T-cell (primary cell): ENCODE measurements at regions not wholly inside any gene's neighbourhood (a gene's known extent, or its start where the extent isn't known, plus 50 kb on each side); places are given as distances from the start of the nearest gene placed in this dataset.

ENCODE experiments used
- ATAC-seq, 4 experiments: fragments of 200-7000 bp in 3 of 4; fragments of 150-1000 bp in 1 of 4; cut with Tn5 transposase; replicated peaks in 1 of 4; 1 replicate in 3 of 4; 2 replicates in 1 of 4; pipeline ENCODE4 v1.10.0; 2021; ENCODE audit warnings: moderate library complexity in 3 of 4, mild to moderate bottlenecking in 2 of 4, moderate number of reproducible peaks in 1 of 4
- CTCF ChIA-PET, 2 donors: fragments of 300-600 bp; sonication (Branson Sonifier 250); formaldehyde crosslinking; loops; one replicate each; lab custom pipeline; 2022; ENCODE audit warnings: antibody characterized with exemption in 2 of 2; lab: Charles Lee
- POLR2A ChIA-PET, 2 donors: fragments of 300-600 bp; sonication (Branson Sonifier 250); formaldehyde crosslinking; loops; one replicate each; lab custom pipeline; 2022; ENCODE audit warnings: antibody characterized with exemption in 2 of 2; lab: Charles Lee
- DNase-seq, 35 experiments: peaks; one replicate each; pipeline versions ENCODE4 v3.0.0 to v3.0.0-alpha.2; 2013 to 2023
- H3K27ac ChIP-seq: one replicate; pipeline ENCODE4 v1.5.1; 2013; ENCODE audit warnings: low read length
- H3K27me3 ChIP-seq, 2 experiments: replicated peaks in 1 of 2; 1 replicate in 1 of 2; 2 replicates in 1 of 2; pipeline versions ENCODE4 v1.6.1 to v1.7.0; 2013; ENCODE audit warnings: low read length in 1 of 2, mixed read lengths in 1 of 2; ENCODE audit not compliant: control insufficient read depth in 2 of 2, insufficient read depth in 2 of 2; ENCODE audit errors: extremely low read depth in 1 of 2
- H3K36me3 ChIP-seq, 2 donors: 1 replicate in 1 of 2; 2 replicates in 1 of 2; pipeline versions ENCODE4 v1.6.1 to v1.7.0; 2013; ENCODE audit warnings: low read length in 1 of 2; ENCODE audit not compliant: control insufficient read depth in 2 of 2, insufficient read depth in 1 of 2; ENCODE audit errors: extremely low read depth in 1 of 2
- H3K4me1 ChIP-seq, 2 experiments: 1 replicate in 1 of 2; 2 replicates in 1 of 2; pipeline versions ENCODE4 v1.6.1 to v1.7.0; 2013; ENCODE audit warnings: low read length in 2 of 2, mixed read lengths in 1 of 2; ENCODE audit not compliant: insufficient read depth in 2 of 2, control insufficient read depth in 1 of 2; ENCODE audit errors: extremely low read depth in 1 of 2
- H3K4me3 ChIP-seq, 2 donors: 1 replicate in 1 of 2; 2 replicates in 1 of 2; pipeline versions ENCODE4 v1.5.1 to v1.7.0; 2013; ENCODE audit warnings: mild to moderate bottlenecking in 2 of 2, low read length in 1 of 2, moderate library complexity in 1 of 2; ENCODE audit not compliant: control insufficient read depth in 1 of 2; ENCODE audit errors: extremely low read depth in 1 of 2
- H3K9me3 ChIP-seq: 2 replicates; pipeline ENCODE4 v1.7.0; 2013
- H3K27ac Mint-ChIP-seq, 2 donors: one replicate each; pipeline ENCODE4 v1.8.0; 2020 to 2021; ENCODE audit warnings: mild to moderate bottlenecking in 2 of 2, mixed read lengths in 2 of 2
- H3K27me3 Mint-ChIP-seq, 2 donors: one replicate each; pipeline ENCODE4 v1.8.0; 2021 to 2022; ENCODE audit warnings: mixed read lengths in 2 of 2
- H3K36me3 Mint-ChIP-seq: one replicate; pipeline ENCODE4 v1.8.0; 2021; ENCODE audit warnings: mixed read lengths
- H3K4me1 Mint-ChIP-seq, 3 donors: one replicate each; pipeline ENCODE4 v1.8.0; 2020 to 2022; ENCODE audit warnings: mixed read lengths in 3 of 3, mild to moderate bottlenecking in 1 of 3
- H3K4me3 Mint-ChIP-seq, 3 donors: one replicate each; pipeline ENCODE4 v1.8.0; 2020 to 2022; ENCODE audit warnings: mild to moderate bottlenecking in 3 of 3, mixed read lengths in 3 of 3, moderate library complexity in 3 of 3
- H3K9me3 Mint-ChIP-seq, 3 donors: one replicate each; pipeline ENCODE4 v1.8.0; 2020 to 2022; ENCODE audit warnings: mixed read lengths in 3 of 3
- WGBS: methylation state at CpG from one replicate; pipeline ENCODE4 v1.1.5; 2013; ENCODE audit warnings: missing lambda C conversion rate; ENCODE audit not compliant: insufficient coverage; 5-methylcytosine and 5-hydroxymethylcytosine counted together

GRCh38 chr1:184296466-184297243 lies 90.2 kb upstream of the C1orf21 start:
- ChIA-PET CTCF (no interaction called here), POLR2A (no interaction called here)
- peaks cover 4 to 9% of the 10 kb centered on the region in 2 donors for H3K27me3 Mint-ChIP-seq
- H3K27ac Mint-ChIP-seq, result no peak overlapping the region
- no peaks in the 10 kb centered on the region for H3K36me3 ChIP-seq
- no peak overlapping the region for H3K4me3 ChIP-seq
- peaks cover 0 to 5% (median 0%) of the 10 kb centered on the region in 3 donors for H3K9me3 Mint-ChIP-seq
- WGBS, result 6% methylated on average over 3 of the region's 10 CpGs
- H3K4me1 ChIP-seq, result no peaks in the 10 kb centered on the region
- ATAC-seq (no peak), DNase-seq (no peak)
- no peak overlapping the region for H3K4me3 Mint-ChIP-seq
- H3K27ac ChIP-seq, result no peak overlapping the region
- H3K9me3 ChIP-seq, result no peaks in the 10 kb centered on the region
- no peaks in the 10 kb centered on the region for H3K36me3 Mint-ChIP-seq
- H3K4me1 Mint-ChIP-seq, result no peaks in the 10 kb centered on the region
- peaks cover 0 to 4% of the 10 kb centered on the region in 2 experiments for H3K27me3 ChIP-seq

GRCh38 chr1:184297244-184297750 lies 89.5 kb upstream of the C1orf21 start:
- H3K4me1 ChIP-seq, result no peaks in the 10 kb centered on the region
- H3K36me3 Mint-ChIP-seq, result no peaks in the 10 kb centered on the region

GRCh38 chr1:184298440-184299405 lies 88.1 kb upstream of the C1orf21 start:
- Mint-ChIP-seq H3K4me1 (peaks cover 5 to 6% (median 6%) of the 10 kb centered on the region in 3 donors), H3K4me3 (no peak overlapping the region), H3K36me3 (no peaks in the 10 kb centered on the region), H3K27ac (no peak overlapping the region), H3K9me3 (peaks cover 0 to 2% (median 1%) of the 10 kb centered on the region in 3 donors), H3K27me3 (peaks cover 0 to 6% of the 10 kb centered on the region in 2 donors)
- Histone ChIP-seq H3K9me3 (no peaks in the 10 kb centered on the region), H3K36me3 (no peaks in the 10 kb centered on the region), H3K4me1 (no peaks in the 10 kb centered on the region), H3K27me3 (peaks cover 0 to 4% of the 10 kb centered on the region in 2 experiments), H3K4me3 (no peak overlapping the region), H3K27ac (no peak overlapping the region)
- WGBS, result 62% methylated on average over 2 of the region's 6 CpGs
- ChIA-PET POLR2A (no interaction called here), CTCF (no interaction called here)
- ATAC-seq, result no peak
- DNase-seq, result no peak

More at GRCh38 chr1:184297244-184297750, 89.5 kb upstream of the C1orf21 start:
- Histone ChIP-seq H3K27ac (no peak overlapping the region), H3K36me3 (no peaks in the 10 kb centered on the region), H3K27me3 (peaks cover 0 to 4% of the 10 kb centered on the region in 2 experiments), H3K9me3 (no peaks in the 10 kb centered on the region), H3K4me3 (no peak overlapping the region)
- ChIA-PET POLR2A (no interaction called here), CTCF (no interaction called here)
- no peak for ATAC-seq
- no peak overlapping the region for H3K4me3 Mint-ChIP-seq
- 88% methylated on average over 3 of the region's 3 CpGs for WGBS
- no peak overlapping the region for H3K27ac Mint-ChIP-seq
- no peak for DNase-seq
- peaks cover 0 to under 1% (median under 1%) of the 10 kb centered on the region in 3 donors for H3K4me1 Mint-ChIP-seq
- H3K27me3 Mint-ChIP-seq, result peaks cover 4 to 9% of the 10 kb centered on the region in 2 donors
- H3K9me3 Mint-ChIP-seq, result peaks cover 0 to 1% (median 0%) of the 10 kb centered on the region in 3 donors

- no peak for ATAC-seq
- peaks cover 0 to 6% of the 10 kb centered on the region in 2 donors for H3K27me3 Mint-ChIP-seq
- H3K4me1 Mint-ChIP-seq, result peaks cover 5 to 6% (median 6%) of the 10 kb centered on the region in 3 donors
- 100% methylated on average over 2 of the region's 2 CpGs for WGBS
- Histone ChIP-seq H3K27me3 (peaks cover 0 to 4% of the 10 kb centered on the region in 2 experiments), H3K27ac (no peak overlapping the region), H3K4me3 (no peak overlapping the region), H3K9me3 (no peaks in the 10 kb centered on the region), H3K4me1 (no peaks in the 10 kb centered on the region), H3K36me3 (no peaks in the 10 kb centered on the region)
- H3K9me3 Mint-ChIP-seq, result peaks cover 0 to 7% (median 2%) of the 10 kb centered on the region in 3 donors
- ChIA-PET POLR2A (no interaction called here), CTCF (no interaction called here)
- no peaks in the 10 kb centered on the region for H3K36me3 Mint-ChIP-seq
- no peak overlapping the region for H3K27ac Mint-ChIP-seq
- no peak for DNase-seq
- no peak overlapping the region for H3K4me3 Mint-ChIP-seq
Observed at GRCh38 chr1:184299406-184299790, 87.4 kb upstream of the C1orf21 start.

- DNase-seq (no peak), ATAC-seq (no peak)
- H3K9me3 ChIP-seq, result no peaks in the 10 kb centered on the region
- H3K36me3 ChIP-seq, result no peaks in the 10 kb centered on the region
- H3K4me1 Mint-ChIP-seq, result peaks cover 5 to 6% (median 6%) of the 10 kb centered on the region in 3 donors
- no peak overlapping the region for H3K4me3 Mint-ChIP-seq
- CTCF ChIA-PET, result no interaction called here
- no peaks in the 10 kb centered on the region for H3K4me1 ChIP-seq
- POLR2A ChIA-PET, result no interaction called here
- no CpG with 5 or more reads among the region's 2 CpGs for WGBS
- no peak overlapping the region for H3K27ac Mint-ChIP-seq
- no peak overlapping the region for H3K27ac ChIP-seq
- no peaks in the 10 kb centered on the region for H3K36me3 Mint-ChIP-seq
- no peak overlapping the region for H3K4me3 ChIP-seq
- peaks cover 0 to 7% (median 2%) of the 10 kb centered on the region in 3 donors for H3K9me3 Mint-ChIP-seq
- H3K27me3 Mint-ChIP-seq, result peaks cover 0 to 5% of the 10 kb centered on the region in 2 donors
- H3K27me3 ChIP-seq, result peaks cover 0 to 4% of the 10 kb centered on the region in 2 experiments
Observed at GRCh38 chr1:184299796-184300195, 87.0 kb upstream of the C1orf21 start.

GRCh38 chr1:184300446-184300845 lies 86.4 kb upstream of the C1orf21 start:
- Histone ChIP-seq H3K36me3 (no peaks in the 10 kb centered on the region), H3K27me3 (peaks cover 0 to 4% of the 10 kb centered on the region in 2 experiments), H3K4me1 (no peaks in the 10 kb centered on the region), H3K27ac (no peak overlapping the region), H3K4me3 (no peak overlapping the region), H3K9me3 (no peaks in the 10 kb centered on the region)
- Mint-ChIP-seq H3K4me3 (no peak overlapping the region), H3K36me3 (no peaks in the 10 kb centered on the region), H3K9me3 (peaks cover 0 to 7% (median 2%) of the 10 kb centered on the region in 3 donors), H3K27me3 (peaks cover 0 to 6% of the 10 kb centered on the region in 2 donors), H3K4me1 (peaks cover 5 to 6% (median 6%) of the 10 kb centered on the region in 3 donors), H3K27ac (no peak overlapping the region)
- DNase-seq, result no peak
- 42% methylated on average over 2 of the region's 4 CpGs for WGBS
- ChIA-PET CTCF (no interaction called here), POLR2A (no interaction called here)
- ATAC-seq, result no peak
